ENCODE measurements at regions not wholly inside any gene's neighbourhood (a gene's known extent, or its start where the extent isn't known, plus 50 kb on each side); places are given as distances from the start of the nearest gene placed in this dataset.

GRCh38 chr1:200245473-200245872 is 164.4 kb downstream of the ZNF281 start:
- DNase-seq: no peak

DNA sequence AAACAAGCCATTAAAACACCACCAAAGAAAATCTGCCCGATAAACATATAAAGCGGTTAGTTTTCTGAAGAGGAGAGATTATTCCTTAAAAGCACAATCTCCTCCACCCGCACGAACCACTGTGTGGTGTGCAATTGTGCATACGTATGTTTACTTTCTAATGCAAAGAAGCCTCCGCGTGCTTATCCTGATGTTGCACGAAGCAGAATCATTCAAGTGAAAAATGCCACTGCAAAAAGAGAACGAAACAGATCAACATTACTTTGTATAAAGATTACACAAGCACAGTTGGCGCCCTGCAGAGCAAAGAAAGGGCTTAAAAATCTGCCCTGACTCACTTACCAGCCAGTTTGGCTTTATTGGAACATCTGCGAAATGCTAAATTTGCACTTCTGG is 166.8 kb downstream of the ZNF281 start:
- no peak for DNase-seq

DNA sequence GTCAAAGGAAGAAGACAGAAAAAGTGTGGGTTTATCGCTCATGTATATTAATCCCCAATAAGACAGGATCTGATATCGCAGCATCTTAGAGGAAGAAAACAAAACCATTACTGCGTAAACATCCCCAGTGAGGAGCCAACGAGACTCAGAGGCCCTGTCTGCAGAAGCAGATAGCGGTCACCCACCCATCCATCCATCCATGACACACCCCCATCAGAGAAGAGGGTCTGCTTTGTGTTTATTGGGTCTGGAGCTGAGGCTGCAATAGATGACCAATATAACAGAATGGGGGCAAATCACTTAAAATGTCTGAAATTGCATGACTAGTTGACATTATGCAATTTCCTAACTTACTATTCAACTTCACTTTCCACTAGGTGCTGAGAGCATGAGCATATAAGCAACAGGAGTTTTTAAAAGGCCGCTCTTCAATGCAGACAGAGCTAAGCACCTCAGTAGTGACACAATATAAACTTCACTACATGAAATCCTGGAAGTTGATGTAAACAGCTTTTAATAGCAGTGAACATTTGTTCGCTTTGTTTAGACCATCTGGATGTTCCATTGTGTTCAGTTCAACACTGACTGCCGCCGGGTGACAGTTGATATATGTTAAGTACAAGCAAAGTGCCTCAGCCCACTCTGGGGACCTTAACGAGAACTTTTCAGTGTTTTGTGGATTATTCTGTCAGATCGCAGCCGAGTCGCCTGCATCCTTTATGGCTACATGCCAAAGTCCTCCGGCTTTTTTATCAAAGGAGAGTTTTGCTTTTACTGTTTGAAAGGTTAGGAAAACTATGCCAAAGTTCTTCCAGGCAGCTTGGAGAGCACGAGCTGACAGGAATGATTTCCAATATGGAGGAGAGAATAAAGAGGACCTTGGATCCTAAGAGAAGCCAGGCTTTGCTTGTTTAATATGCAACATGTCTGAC is 167.5 kb downstream of the ZNF281 start:
- DNase-seq: no peak

DNA sequence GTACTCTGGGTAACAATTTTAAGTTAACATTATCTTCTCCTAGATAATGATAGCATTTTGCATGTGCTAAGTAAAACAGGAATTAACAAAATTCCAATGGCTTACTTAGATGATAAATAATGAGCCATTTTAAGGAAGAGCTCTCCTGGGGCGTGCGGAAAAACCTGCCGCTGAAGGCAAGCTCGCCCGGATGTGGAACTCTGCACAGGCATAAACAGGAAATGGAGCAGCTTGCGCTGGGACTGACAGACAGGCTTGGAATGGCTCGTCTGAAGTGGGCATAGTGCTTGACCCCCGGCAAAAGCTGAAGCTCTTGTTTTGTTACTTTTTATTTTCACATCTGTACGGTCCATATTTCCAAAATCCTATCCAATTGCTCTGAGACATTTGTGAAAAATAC is 169.2 kb downstream of the ZNF281 start:
- DNase-seq: no peak

GRCh38 chr1:200238311-200238710 is 171.5 kb downstream of the ZNF281 start:
- DNase-seq: no peak

- no peak for DNase-seq
These were observed 172.8 kb downstream of the ZNF281 start for GRCh38 chr1:200237066-200237465.

- no peak for DNase-seq
These were observed 174.9 kb downstream of the ZNF281 start for GRCh38 chr1:200234938-200235337.

GRCh38 chr1:200233393-200233792 is 176.4 kb downstream of the ZNF281 start:
- no peak for DNase-seq

DNA sequence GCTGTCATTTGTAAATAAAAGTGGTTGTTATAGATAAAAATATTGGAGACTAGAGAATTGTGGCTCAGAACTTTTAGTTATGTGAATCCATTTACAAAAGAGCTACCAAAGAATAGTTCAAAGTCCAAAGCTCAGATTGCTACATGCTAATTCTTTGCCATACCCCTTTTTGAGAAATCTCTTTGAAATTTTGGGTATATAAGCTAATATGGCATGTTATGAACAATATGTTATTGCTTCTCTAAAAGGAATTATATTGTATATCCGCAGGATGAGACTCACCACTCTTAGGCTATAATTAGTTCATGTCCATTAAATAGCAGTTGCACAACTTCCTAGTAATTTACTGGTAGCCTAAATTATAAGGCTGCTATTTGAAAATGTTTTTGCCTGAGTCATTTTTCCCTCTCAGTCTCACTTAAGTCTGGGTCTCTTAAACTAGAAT is 178.0 kb downstream of the ZNF281 start:
- DNase-seq: no peak

DNA sequence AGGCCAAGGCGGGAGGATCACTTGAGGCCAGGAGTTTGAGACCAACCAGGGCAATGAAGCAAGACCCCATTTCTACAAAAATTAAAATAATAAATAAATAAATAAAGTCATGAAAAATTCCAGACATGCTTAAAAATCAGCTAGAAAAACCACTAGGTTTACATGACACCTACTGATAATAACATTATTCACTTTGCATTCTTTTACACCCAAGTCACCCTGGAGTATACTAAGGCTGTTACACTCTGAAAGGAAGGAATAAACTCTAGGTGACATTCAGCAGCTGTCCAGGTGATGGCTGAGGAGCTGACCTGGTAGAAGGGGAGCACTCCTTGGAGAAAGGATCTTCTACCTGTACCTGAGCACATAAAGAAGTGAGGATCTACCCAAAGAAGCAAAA is 179.2 kb downstream of the ZNF281 start:
- DNase-seq: no peak

GRCh38 chr1:200228486-200228885 is 181.3 kb downstream of the ZNF281 start:
- DNase-seq: no peak

DNA sequence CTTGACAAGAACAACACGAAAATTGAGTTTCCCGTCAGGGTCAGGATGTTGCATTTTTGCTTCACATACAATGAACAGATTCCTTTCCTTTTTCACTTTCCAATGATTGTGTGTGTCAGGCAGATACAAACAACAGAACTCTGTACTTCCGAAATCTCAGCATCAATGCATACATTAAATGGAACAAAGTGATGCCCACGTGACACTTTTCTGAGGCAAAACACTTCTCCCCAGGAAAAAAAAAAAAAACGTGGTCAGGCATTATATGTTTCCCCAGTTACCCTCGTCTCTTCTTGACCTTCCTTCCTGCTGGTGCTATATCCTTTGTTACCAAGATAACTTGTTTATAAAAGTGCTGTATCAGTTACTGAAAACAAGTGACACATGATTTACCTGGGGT is 181.8 kb downstream of the ZNF281 start:
- no peak for DNase-seq
